GM12891 (cell line): ENCODE measurements at regions not wholly inside any gene's neighbourhood (a gene's known extent, or its start where the extent isn't known, plus 50 kb on each side); places are given as distances from the start of the nearest gene placed in this dataset.

Source experiments
- DNase-seq: peaks from one replicate; pipeline ENCODE4 v3.0.0; 2011; ENCODE audit warnings: low spot score; ENCODE audit not compliant: insufficient read length
- FAIRE-seq: peaks from 2 replicates; lab custom pipeline; 2011; peaks lifted over from hg19 to GRCh38; lab: Jason Lieb, UNC
- PAX5 ChIP-seq: IDR thresholded peaks from 2 replicates; pipeline ENCODE4 v1.6.1; 2011; ENCODE audit warnings: low read length, moderate library complexity, mild to moderate bottlenecking; ENCODE audit not compliant: insufficient read depth, severe bottlenecking
- POLR2A ChIP-seq: IDR thresholded peaks from 2 replicates; pipeline ENCODE4 v1.6.1; 2011; ENCODE audit warnings: low read depth, low read length, control low read depth
- POLR2AphosphoS5 ChIP-seq: IDR thresholded peaks from 2 replicates; pipeline ENCODE4 v1.6.1; 2011; ENCODE audit warnings: low read depth, low read length, control low read depth
- POU2F2 ChIP-seq: IDR thresholded peaks from 2 replicates; pipeline ENCODE4 v1.6.1; 2011; ENCODE audit warnings: low read depth, mild to moderate bottlenecking, control low read depth, low read length, moderate library complexity
- SPI1 ChIP-seq: IDR thresholded peaks from 2 replicates; pipeline ENCODE4 v1.6.1; 2011; ENCODE audit warnings: low read depth, low read length, control low read depth
- TAF1 ChIP-seq: IDR thresholded peaks from 2 replicates; pipeline ENCODE4 v1.6.1; 2011; ENCODE audit warnings: low read depth, low read length, control low read depth

DNA sequence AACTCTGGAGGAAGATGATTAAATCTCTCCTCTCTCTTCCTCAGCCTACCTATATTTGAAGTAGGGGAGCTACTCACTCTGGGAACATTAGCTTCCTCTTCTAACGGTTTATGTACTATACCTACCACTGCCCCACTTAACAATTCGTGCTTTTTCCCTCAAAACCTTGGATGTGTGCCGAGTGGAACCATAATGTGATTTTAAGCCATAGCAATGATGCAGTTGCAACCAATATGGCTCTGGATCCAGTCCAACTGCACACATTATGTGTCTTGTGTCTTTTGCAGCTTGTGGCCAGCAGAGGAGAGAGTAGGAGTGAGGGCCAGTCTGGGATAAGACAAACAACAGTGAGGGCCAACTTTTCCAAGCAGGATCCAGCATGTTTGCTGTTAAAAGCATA is 170.7 kb downstream of the GATA3 start:
- no peak for TF ChIP-seq POLR2A
- no peak for TF ChIP-seq POLR2AphosphoS5
- TF ChIP-seq TAF1: no peak
- no peak for TF ChIP-seq POU2F2
- TF ChIP-seq PAX5: no peak
- no peak for TF ChIP-seq SPI1
- no peak for FAIRE-seq
- no peak for DNase-seq

DNA sequence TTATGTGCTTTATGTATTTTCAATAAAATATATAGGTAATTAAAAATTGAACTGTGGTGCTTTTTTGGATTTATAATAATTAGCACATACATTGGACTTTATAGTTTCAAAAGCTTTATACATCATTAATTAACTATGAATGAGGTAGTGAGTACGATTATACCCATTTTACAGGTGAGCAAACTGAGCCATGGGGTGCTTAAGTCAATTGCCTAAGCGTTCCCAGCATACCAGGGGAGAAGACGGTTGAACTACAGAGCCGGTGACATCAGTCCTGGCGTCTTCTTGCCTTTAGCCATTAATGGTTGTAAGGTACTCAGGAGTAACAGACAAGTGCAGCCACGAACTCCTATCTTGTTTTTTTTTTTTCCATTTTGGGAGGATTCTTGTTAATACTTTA is 172.8 kb downstream of the GATA3 start:
- TF ChIP-seq POU2F2 (no peak), POLR2AphosphoS5 (no peak), PAX5 (no peak), TAF1 (no peak), POLR2A (no peak), SPI1 (no peak)
- DNase-seq (no peak), FAIRE-seq (no peak)

DNA sequence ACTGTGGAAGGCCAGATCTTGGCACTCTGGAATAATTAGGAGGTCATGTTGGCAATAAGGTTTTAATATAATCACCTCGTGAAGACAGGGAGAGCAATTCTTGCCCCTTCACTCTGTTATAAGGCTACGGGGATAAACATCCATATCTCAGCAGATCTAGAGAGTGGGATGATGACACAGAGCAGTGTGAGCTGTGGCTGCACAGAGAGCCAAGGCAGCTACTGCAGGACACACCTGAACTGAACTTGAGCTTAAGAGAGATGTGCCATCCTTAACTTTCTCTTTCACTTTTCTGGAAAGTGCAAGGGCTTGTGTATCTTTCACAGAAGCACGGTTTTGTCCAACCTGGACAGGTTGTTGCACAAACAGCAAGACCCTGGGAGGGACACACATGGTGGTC is 174.7 kb downstream of the GATA3 start:
- no peak for TF ChIP-seq POLR2A
- TF ChIP-seq SPI1: no peak
- TF ChIP-seq TAF1: no peak
- TF ChIP-seq PAX5: no peak
- no peak for TF ChIP-seq POU2F2
- no peak for TF ChIP-seq POLR2AphosphoS5
- FAIRE-seq (no peak), DNase-seq (no peak)

DNA sequence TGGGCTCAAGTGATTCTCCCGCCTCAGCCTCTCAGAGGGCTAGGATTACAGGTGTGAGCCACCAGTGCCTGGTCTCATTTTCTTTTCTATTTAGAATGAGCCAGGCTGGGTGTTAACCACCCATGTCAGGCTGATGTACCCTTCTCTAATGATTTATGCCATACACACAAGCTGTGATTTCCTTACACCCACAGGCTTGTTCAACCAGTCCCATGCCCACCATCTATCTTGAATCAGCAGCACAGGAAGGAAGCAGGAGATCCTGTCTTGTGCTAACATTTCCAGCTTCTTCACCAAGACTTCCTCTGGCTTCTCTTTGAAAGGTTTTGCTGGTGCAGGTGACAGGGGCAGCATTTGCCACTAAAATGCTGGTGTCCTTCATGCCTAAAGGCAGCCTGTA is 176.4 kb downstream of the GATA3 start:
- TF ChIP-seq POLR2A (no peak), POU2F2 (no peak), PAX5 (no peak), POLR2AphosphoS5 (no peak), SPI1 (no peak), TAF1 (no peak)
- FAIRE-seq (no peak), DNase-seq (no peak)

DNA sequence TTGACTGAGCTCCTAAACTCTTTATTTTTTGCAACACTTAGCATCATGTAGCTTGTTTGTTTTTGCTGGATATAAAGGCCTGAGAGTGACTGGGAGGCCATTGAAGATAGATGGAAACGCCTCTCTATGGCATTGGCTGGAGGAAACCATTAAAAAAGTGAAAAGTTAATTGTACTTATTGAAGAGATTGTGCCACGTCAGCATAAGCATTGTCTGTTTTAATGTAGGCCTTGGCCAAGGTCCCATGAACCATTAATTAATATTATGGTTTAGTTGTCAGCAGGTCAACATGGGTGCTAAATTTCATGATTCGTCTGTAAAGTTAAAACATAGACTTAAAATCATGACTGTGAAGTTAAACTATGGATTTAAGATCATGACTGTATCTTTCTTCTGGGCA is 178.6 kb downstream of the GATA3 start:
- DNase-seq (no peak), FAIRE-seq (no peak)
- no peak for TF ChIP-seq PAX5
- no peak for TF ChIP-seq SPI1

DNA sequence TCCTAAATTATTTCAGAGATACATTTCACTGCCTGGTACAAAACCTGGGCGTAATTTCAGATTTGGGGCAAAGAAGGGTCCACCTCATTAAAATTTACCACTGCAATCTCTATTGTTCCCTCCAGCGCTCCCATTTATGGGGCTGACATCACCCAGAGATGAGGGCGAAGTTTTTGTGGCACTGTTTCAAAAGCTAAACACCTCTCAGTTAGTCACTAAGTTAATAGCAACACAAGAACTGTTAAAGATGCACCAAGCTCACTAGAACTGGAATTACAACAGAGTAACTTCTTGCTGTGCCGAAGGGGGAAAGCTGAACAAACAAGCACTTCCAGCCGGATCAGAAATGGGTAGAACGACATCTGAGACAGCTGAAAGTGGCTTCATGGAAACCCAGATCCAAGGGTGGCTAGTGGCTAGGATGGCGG is 179.4 kb downstream of the GATA3 start:
- no peak for FAIRE-seq
- no peak for DNase-seq
- TF ChIP-seq POLR2A (no peak), POLR2AphosphoS5 (no peak), TAF1 (no peak), PAX5 (no peak)

DNA sequence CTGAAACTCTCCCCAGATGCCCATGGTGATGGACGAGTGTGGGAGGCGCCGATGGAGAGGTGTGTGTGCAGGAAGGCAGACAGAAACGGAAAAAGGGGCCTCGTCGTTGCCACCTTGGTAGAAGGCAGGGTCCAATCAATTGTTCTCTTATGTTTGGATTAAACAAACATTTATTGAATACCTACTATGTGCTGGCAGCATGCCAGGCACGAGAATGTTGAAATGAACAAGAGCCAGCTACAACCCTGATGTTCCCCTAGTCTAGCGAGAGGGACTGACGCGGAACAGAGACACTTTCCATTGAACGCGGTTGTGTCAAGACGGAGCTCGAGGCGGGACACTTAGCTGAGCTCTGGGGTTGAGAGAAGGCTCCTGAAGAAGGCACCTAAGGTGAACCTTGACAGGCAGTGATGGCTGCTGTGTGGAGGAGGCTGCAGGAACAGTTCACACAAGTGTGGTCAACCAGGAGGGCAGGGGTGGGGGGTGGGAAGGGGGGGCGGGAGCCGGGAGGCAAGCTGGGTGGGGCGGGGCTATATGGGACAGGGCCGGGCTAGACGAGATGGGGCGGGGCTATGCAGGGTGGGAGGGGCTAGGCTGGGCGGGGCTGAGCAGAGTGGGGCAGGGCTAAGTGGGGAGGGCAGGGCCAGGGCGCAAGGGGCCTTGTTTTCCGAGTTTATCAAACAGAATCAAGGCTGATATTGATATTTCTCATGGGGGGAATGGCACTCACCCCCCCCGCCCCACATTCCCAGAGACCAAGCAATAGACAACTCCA is 181.0 kb downstream of the GATA3 start:
- DNase-seq: no peak
- FAIRE-seq: no peak
- no peak for TF ChIP-seq POLR2A
- no peak for TF ChIP-seq POU2F2
- TF ChIP-seq POLR2AphosphoS5: no peak
- no peak for TF ChIP-seq PAX5
- no peak for TF ChIP-seq TAF1
- TF ChIP-seq SPI1: no peak

DNA sequence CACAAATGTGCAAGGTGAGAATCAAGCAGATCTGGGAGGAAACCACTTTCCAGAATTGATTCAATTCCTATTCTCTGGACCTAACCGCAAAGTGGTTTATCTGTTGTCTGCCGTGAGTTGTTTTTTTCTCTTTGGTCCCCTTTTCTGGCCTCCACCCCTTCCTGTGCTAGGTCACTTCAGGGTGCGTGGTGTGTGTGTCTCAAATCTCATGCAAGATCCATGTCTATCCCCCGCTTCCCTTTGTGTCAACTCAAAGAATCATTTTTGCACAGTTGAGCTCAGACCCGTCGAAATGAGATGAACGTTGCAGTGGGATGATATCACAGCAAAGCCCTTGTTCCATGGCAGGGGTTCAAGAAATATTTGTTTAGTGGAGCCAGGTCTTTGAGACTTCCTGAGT is 184.5 kb downstream of the GATA3 start:
- FAIRE-seq: no peak

DNA sequence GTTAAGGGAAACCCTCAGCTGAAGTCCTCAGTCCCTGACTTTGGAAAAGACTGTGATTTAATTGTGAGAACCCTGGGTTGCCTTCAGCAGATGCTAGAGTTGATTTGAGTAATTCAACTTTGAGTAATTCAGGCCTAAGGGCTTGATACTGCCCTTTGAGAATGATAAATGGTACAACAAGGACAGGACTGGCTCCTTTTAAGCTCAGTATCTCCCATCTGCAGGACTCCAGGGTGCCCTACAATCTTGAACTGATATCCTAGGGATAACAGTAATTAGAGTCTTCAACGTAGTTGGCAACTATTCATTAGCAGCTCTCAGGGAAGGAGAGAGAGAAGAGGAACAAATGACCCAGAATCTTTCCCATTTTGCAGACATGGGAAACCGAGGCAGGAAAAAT is 186.4 kb downstream of the GATA3 start:
- no peak for DNase-seq
- FAIRE-seq: no peak
- no peak for TF ChIP-seq POLR2A
- TF ChIP-seq POU2F2: no peak
- no peak for TF ChIP-seq PAX5
- TF ChIP-seq TAF1: no peak
- no peak for TF ChIP-seq SPI1
- TF ChIP-seq POLR2AphosphoS5: no peak

More for the DNA sequence above, 184.5 kb downstream of the GATA3 start:
- TF ChIP-seq PAX5: no peak
- no peak for TF ChIP-seq POU2F2
- TF ChIP-seq SPI1: no peak
- no peak for TF ChIP-seq POLR2A
- TF ChIP-seq TAF1: no peak
- no peak for TF ChIP-seq POLR2AphosphoS5
- DNase-seq: no peak

DNA sequence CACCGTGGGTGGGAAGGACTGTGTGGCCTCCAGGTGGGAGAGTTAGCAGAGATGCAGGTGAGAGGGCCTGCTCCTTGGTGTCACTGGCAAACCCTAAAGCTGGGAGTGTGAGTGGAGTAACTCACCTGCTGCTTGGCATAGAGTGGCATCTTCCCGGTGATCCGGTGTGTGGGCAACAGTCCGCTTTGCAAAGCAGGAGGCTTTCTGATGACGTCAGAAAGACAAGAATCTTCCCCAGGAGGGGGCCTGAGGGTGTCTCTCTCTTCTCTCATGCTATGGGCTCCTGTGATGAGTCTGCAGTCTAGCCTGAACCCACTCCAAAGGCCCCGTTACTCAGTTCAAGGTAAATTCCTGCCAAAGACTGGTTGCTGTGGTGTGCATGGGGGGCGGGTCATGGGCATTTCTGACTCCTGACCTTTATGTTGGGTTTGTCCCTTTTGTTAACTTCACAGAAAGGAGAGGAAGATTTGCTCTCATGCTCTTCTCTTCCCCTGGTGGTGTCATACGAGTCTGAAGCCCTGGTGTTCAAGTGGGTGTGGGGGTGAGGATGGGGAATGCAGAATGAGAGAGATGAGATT is 187.9 kb downstream of the GATA3 start:
- TF ChIP-seq TAF1 (no peak), PAX5 (no peak), POLR2AphosphoS5 (no peak), SPI1 (no peak), POU2F2 (no peak), POLR2A (no peak)
- no peak for FAIRE-seq
- no peak for DNase-seq
